SK-N-SH (cell line): ENCODE measurements at regions not wholly inside any gene's neighbourhood (a gene's known extent, or its start where the extent isn't known, plus 50 kb on each side); places are given as distances from the start of the nearest gene placed in this dataset.

Experiments
- CTCF ChIA-PET: fragments of 300-600, 350-600 bp; formaldehyde crosslinking; extraction: SDS; loops from one replicate; lab custom pipeline; 2021; lab: Yijun Ruan, JAX
- POLR2A ChIA-PET: fragments of 350-600 bp; sonication (Branson Sonifier 250); formaldehyde crosslinking; extraction: SDS; loops from one replicate; lab custom pipeline; 2020; ENCODE audit warnings: antibody characterized with exemption, inconsistent platforms; lab: Yijun Ruan, JAX
- DNase-seq: peaks from one replicate; pipeline ENCODE4 v3.0.0; 2012
- H2AFZ ChIP-seq: fragments of 200-600 bp; sonication (generic); 2 replicates; pipeline ENCODE4 v1.8.1; 2016; ENCODE audit warnings: antibody characterized with exemption, mild to moderate bottlenecking, low read depth
- H3F3A ChIP-seq: fragments of 200-600 bp; sonication (generic); replicated peaks from 2 replicates; pipeline ENCODE3; 2016; ENCODE audit warnings: antibody characterized with exemption, mild to moderate bottlenecking; ENCODE audit not compliant: insufficient read depth
- H3K27ac ChIP-seq, 2 experiments: fragments of 200-500 bp in 1 of 2; fragments of 200-600 bp in 1 of 2; sonication (Bioruptor generic) in 1 of 2; sonication (generic), shearing (Covaris generic) in 1 of 2; 2 replicates each; pipeline versions ENCODE4 v1.5.1 to v1.6.1; 2014 to 2016; ENCODE audit warnings: low read depth in 2 of 2, inconsistent platforms in 1 of 2, low read length in 1 of 2, mild to moderate bottlenecking in 1 of 2, mixed read lengths in 1 of 2
- H3K27me3 ChIP-seq: fragments of 200-600 bp; sonication (generic), shearing (Covaris generic); 2 replicates; pipeline ENCODE4 v1.6.1; 2016; ENCODE audit warnings: mixed run types; ENCODE audit not compliant: insufficient read depth
- H3K36me3 ChIP-seq, 2 experiments: fragments of 200-500 bp in 1 of 2; fragments of 200-600 bp in 1 of 2; sonication (Bioruptor generic) in 1 of 2; sonication (generic) in 1 of 2; replicated peaks in 1 of 2; 2 replicates each; pipeline versions ENCODE3 to v1.5.1; 2014 to 2016; ENCODE audit warnings: low read length in 1 of 2, mild to moderate bottlenecking in 1 of 2; ENCODE audit not compliant: insufficient read depth in 2 of 2, control insufficient read depth in 1 of 2
- H3K4me1 ChIP-seq, 2 experiments: fragments of 200-500 bp in 1 of 2; fragments of 200-600 bp in 1 of 2; sonication (Bioruptor generic) in 1 of 2; sonication (generic), shearing (Covaris generic) in 1 of 2; 2 replicates each; pipeline versions ENCODE4 v1.5.1 to v1.6.1; 2014 to 2016; ENCODE audit warnings: low read depth in 1 of 2, low read length in 1 of 2, mixed run types in 1 of 2; ENCODE audit not compliant: insufficient read depth in 2 of 2, control insufficient read depth in 1 of 2
- H3K4me2 ChIP-seq: fragments of 200-600 bp; sonication (generic), shearing (Covaris generic); 2 replicates; pipeline ENCODE4 v1.6.1; 2017; ENCODE audit warnings: mixed run types
- H3K4me3 ChIP-seq, 2 experiments: fragments of 200-500 bp in 1 of 2; fragments of 200-600 bp in 1 of 2; sonication (Bioruptor generic) in 1 of 2; sonication (generic), shearing (Covaris generic) in 1 of 2; 2 replicates each; pipeline versions ENCODE4 v1.5.1 to v1.8.1; 2014 to 2016; ENCODE audit warnings: low read depth in 2 of 2, inconsistent platforms in 1 of 2, low read length in 1 of 2, mild to moderate bottlenecking in 1 of 2, mixed read lengths in 1 of 2, moderate library complexity in 1 of 2
- H3K79me2 ChIP-seq: fragments of 200-600 bp; sonication (generic); 2 replicates; pipeline ENCODE4 v1.8.1; 2017; ENCODE audit warnings: mild to moderate bottlenecking; ENCODE audit not compliant: insufficient read depth
- H3K9ac ChIP-seq: fragments of 200-600 bp; sonication (generic); 2 replicates; pipeline ENCODE4 v1.6.1; 2017; ENCODE audit warnings: mixed run types
- H3K9me2 ChIP-seq: fragments of 200-600 bp; sonication (generic); 2 replicates; pipeline ENCODE4 v1.6.1; 2017; ENCODE audit warnings: mixed run types
- H3K9me3 ChIP-seq: fragments of 200-600 bp; sonication (generic); 2 replicates; pipeline ENCODE4 v1.6.1; 2017; ENCODE audit warnings: mixed run types, mild to moderate bottlenecking, moderate library complexity
- H4K20me1 ChIP-seq: fragments of 200-600 bp; sonication (generic); 2 replicates; pipeline ENCODE4 v1.6.1; 2017; ENCODE audit warnings: mild to moderate bottlenecking, mixed run types; ENCODE audit not compliant: insufficient read depth
- CHD2 ChIP-seq: fragments of 150-350 bp; IDR thresholded peaks from 2 replicates; pipeline ENCODE4 v1.6.1; 2018; ENCODE audit warnings: low read length; ENCODE audit not compliant: partially characterized antibody
- CTCF ChIP-seq: fragments of 200-600 bp; sonication (generic); IDR thresholded peaks from 2 replicates; pipeline ENCODE4 v1.6.1; 2017; ENCODE audit warnings: antibody characterized with exemption, mild to moderate bottlenecking, moderate library complexity
- ELF1 ChIP-seq: IDR thresholded peaks from 2 replicates; pipeline ENCODE4 v1.4.0; 2012
- FOXJ3 ChIP-seq: sonication (generic); formaldehyde crosslinking; IDR thresholded peaks from 2 replicates; pipeline ENCODE4 v1.5.1; 2020; ENCODE audit warnings: mild to moderate bottlenecking, missing genetic modification reagents
- FOXM1 ChIP-seq: IDR thresholded peaks from 2 replicates; pipeline ENCODE4 v1.4.0; 2012; ENCODE audit warnings: low read depth, mild to moderate bottlenecking
- JUND ChIP-seq: IDR thresholded peaks from 2 replicates; pipeline ENCODE4 v1.4.0; 2012
- PBX3 ChIP-seq: IDR thresholded peaks from 2 replicates; pipeline ENCODE4; 2012
- POLR2AphosphoS5 ChIP-seq: IDR thresholded peaks from 2 replicates; pipeline ENCODE4 v1.6.1; 2012; ENCODE audit warnings: low read depth, low read length
- RCOR1 ChIP-seq: fragments of 150-350 bp; IDR thresholded peaks from 2 replicates; pipeline ENCODE4 v1.6.1; 2017; ENCODE audit warnings: antibody characterized with exemption, low read length
- RFX5 ChIP-seq: IDR thresholded peaks from 2 replicates; pipeline ENCODE4 v1.6.1; 2012; ENCODE audit warnings: mild to moderate bottlenecking, improper control_type of control experiment, low read length
- RXRA ChIP-seq: IDR thresholded peaks from 2 replicates; pipeline ENCODE4 v1.4.0; 2012; ENCODE audit warnings: low read depth, mild to moderate bottlenecking, borderline replicate concordance
- TCF12 ChIP-seq: IDR thresholded peaks from 2 replicates; pipeline ENCODE4 v1.4.0; 2012
- ZBTB33 ChIP-seq: IDR thresholded peaks from 2 replicates; pipeline ENCODE4 v1.4.0; 2012; ENCODE audit warnings: low read depth, borderline replicate concordance
- WGBS: methylation state at CpG from one replicate; pipeline ENCODE4 v1.1.6; 2017; ENCODE audit warnings: low lambda C conversion rate; 5-methylcytosine and 5-hydroxymethylcytosine counted together
- TF ChIP-seq, protein P1 (sequence below): IDR thresholded peaks from 2 replicates; pipeline ENCODE4 v1.4.0; 2012; ENCODE audit warnings: low read depth

GRCh38 chr3:124161448-124161847 lies 169.5 kb upstream of the ROPN1 start:
- Histone ChIP-seq H3K4me2 (no peak overlapping the region), H3K27ac (no peak overlapping the region; a peak in 1 of 4 replicates), H3K4me3 (no peak overlapping the region), H4K20me1 (peaks cover 5% of the 10 kb centered on the region; the same call in 1 of the 2 replicates), H3K4me1 (peaks cover 0 to 32% of the 10 kb centered on the region in 2 experiments; a peak in 2 of 4 replicates), H2AFZ (no peak overlapping the region), H3K27me3 (no peaks in the 10 kb centered on the region), H3K9me3 (no peaks in the 10 kb centered on the region), H3K9me2 (no peaks in the 10 kb centered on the region), H3K9ac (no peak overlapping the region), H3F3A (no peaks in the 10 kb centered on the region), H3K79me2 (no peaks in the 10 kb centered on the region), H3K36me3 (no peaks in the 10 kb centered on the region)
- DNase-seq: no peak
- TF ChIP-seq ZBTB33 (no peak), TCF12 (no peak), FOXM1 (no peak), RCOR1 (no peak), CTCF (no peak), JUND (no peak), POLR2AphosphoS5 (no peak), PBX3 (no peak), RXRA (no peak), FOXJ3 (CRISPR knock-in tag) (no peak), CHD2 (no peak), RFX5 (no peak), ELF1 (no peak)
- TF ChIP-seq, protein P1, sequence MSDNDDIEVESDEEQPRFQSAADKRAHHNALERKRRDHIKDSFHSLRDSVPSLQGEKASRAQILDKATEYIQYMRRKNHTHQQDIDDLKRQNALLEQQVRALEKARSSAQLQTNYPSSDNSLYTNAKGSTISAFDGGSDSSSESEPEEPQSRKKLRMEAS: no peak
- CTCF ChIA-PET: interaction anchor here (1.0 kb wide), 1 partner anchor 220 kb away, joined by 3 read pairs; no protein-coding TSS in a partner anchor
- POLR2A ChIA-PET: no interaction called here
- 87% methylated on average over 2 of the region's 2 CpGs for WGBS

DNA sequence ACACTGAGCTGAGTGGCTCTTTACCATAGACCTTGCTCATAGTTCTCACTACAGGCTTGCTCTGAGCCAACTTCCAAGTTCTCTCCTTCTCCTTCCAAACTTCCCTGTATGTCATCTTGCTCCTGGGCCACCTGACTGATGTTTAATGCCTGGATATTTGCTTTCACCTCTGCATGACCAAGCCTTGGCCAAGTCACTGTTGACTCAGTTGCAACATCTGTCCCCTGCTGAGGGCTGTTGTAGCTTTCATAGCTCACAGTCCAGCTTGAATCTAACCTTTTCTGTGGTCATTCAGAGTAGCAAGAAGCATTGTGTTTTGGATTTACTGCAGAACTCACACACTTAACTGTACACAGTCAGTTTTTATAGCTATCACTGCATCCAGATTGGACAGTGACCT lies 171.8 kb upstream of the ROPN1 start:
- DNase-seq: no peak
- H3K4me1 ChIP-seq: peaks cover 0 to 12% of the 10 kb centered on the region in 2 experiments; a peak in 2 of 4 replicates
- no peak overlapping the region for H3K27ac ChIP-seq
- no peak overlapping the region for H3K9ac ChIP-seq
- H3K9me3 ChIP-seq: no peaks in the 10 kb centered on the region
- H3K4me3 ChIP-seq: no peak overlapping the region
- no peak for TF ChIP-seq ZBTB33
- no peak for TF ChIP-seq FOXM1
- TF ChIP-seq, all 33 proteins: peak for 0
- no peak overlapping the region for H3K4me2 ChIP-seq
- ChIA-PET POLR2A (no interaction called here), CTCF (interaction anchor here (1.6 kb wide), 1 partner anchor 8 kb away, joined by 6 read pairs; no protein-coding TSS in a partner anchor)
- no peaks in the 10 kb centered on the region for H3K27me3 ChIP-seq
- H3F3A ChIP-seq: no peaks in the 10 kb centered on the region
- H4K20me1 ChIP-seq: no peaks in the 10 kb centered on the region
- H3K36me3 ChIP-seq: no peaks in the 10 kb centered on the region
- no peak overlapping the region for H2AFZ ChIP-seq
- H3K79me2 ChIP-seq: no peaks in the 10 kb centered on the region
- no peaks in the 10 kb centered on the region for H3K9me2 ChIP-seq
